SJCRH30 (cell line): ENCODE measurements at regions not wholly inside any gene's neighbourhood (a gene's known extent, or its start where the extent isn't known, plus 50 kb on each side); places are given as distances from the start of the nearest gene placed in this dataset.

ENCODE experiments used
- DNase-seq, 2 experiments: peaks; one replicate each; pipeline ENCODE4 v3.0.0-alpha.2; 2015 to 2020
- H3K27ac ChIP-seq: fragments of 250-450 bp; sonication (Bioruptor Pico); 2 replicates; pipeline ENCODE4 v1.5.1; 2020; ENCODE audit warnings: mild to moderate bottlenecking, moderate library complexity
- H3K27me3 ChIP-seq: fragments of 250-450 bp; sonication (Bioruptor Pico); 2 replicates; pipeline ENCODE4 v1.5.1; 2020; ENCODE audit warnings: mild to moderate bottlenecking, moderate library complexity
- H3K36me3 ChIP-seq: fragments of 250-450 bp; sonication (Bioruptor Pico); 2 replicates; pipeline ENCODE4 v1.5.1; 2020; ENCODE audit warnings: mild to moderate bottlenecking, moderate library complexity
- H3K4me1 ChIP-seq: fragments of 250-450 bp; sonication (Bioruptor Pico); 2 replicates; pipeline ENCODE4 v1.5.1; 2020; ENCODE audit warnings: mild to moderate bottlenecking, moderate library complexity
- H3K4me3 ChIP-seq: fragments of 250-450 bp; sonication (Bioruptor Pico); 2 replicates; pipeline ENCODE4 v1.5.1; 2020; ENCODE audit warnings: mild to moderate bottlenecking, moderate library complexity
- H3K9me3 ChIP-seq: fragments of 250-450 bp; sonication (Bioruptor Pico); replicated peaks from 2 replicates; pipeline ENCODE4 v1.5.1; 2020; ENCODE audit warnings: mild to moderate bottlenecking, moderate library complexity

DNA sequence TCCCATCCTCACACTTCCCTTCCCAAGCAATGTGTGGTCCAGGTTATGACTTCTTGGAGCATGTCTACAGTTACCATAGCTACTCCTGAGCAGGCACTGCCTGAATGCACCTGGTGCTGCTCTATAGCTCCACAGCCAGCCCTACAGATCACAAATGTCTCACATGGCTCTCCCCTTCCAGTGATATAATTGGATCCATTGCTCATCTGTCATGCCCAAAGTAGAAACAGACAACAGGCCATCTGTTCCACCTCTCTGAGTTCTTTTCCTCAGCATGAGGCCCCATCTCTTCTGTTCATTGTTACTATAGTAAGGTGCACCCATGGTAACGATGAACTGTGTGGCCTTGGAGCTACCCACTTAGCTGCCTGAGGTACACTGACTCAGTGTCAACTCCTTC is 320.3 kb upstream of the ZC3H12C start:
- no peaks in the 10 kb centered on the region for H3K36me3 ChIP-seq
- DNase-seq, result no peak
- H3K27me3 ChIP-seq, result no peaks in the 10 kb centered on the region

DNA sequence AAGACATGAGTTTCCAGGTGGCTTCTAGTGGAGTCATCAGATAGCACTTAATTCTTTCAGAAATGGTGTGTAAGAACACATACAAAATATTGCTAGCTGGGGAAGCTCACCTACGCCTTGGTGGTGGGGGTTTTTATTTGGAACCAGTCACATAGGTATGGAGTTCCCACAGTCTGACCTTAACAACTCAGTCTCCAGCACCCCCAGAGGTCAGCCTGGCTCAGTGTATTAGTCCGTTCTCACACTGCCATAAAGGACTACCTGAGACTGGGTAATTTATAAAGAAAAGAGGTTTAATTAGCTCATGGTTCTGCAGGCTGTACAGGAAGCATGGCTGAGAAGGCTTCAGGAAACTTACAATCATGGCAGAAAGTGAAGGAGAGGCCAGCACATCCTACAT is 317.5 kb upstream of the ZC3H12C start:
- Histone ChIP-seq H3K4me1 (no peaks in the 10 kb centered on the region), H3K27me3 (no peaks in the 10 kb centered on the region), H3K27ac (no peak overlapping the region), H3K4me3 (no peak overlapping the region), H3K9me3 (no peaks in the 10 kb centered on the region), H3K36me3 (no peaks in the 10 kb centered on the region)
- DNase-seq, result no peak

More for the DNA sequence above, 320.3 kb upstream of the ZC3H12C start:
- H3K27ac ChIP-seq, result no peak overlapping the region
- H3K4me3 ChIP-seq, result no peak overlapping the region
- H3K9me3 ChIP-seq, result no peaks in the 10 kb centered on the region
- no peaks in the 10 kb centered on the region for H3K4me1 ChIP-seq

DNA sequence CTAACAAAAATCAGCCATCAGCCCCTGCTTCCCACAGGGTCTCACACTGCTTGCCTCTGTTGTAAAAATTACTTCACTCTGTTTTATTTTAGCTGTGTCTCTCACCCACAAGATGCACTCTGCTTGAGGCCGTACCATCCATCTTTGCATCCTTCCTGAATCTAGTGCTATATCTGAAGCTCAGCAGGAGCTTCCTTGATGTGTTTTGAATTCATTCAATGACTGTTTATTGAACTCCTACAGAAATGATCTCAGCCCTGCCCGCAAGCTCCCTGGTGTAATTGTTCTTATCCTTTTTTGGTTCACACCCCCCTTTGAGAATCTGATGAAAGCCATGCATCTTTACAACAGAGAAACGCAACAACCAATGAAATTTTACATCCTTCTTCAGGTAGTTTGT is 310.2 kb upstream of the ZC3H12C start:
- H3K4me1 ChIP-seq, result no peaks in the 10 kb centered on the region
- H3K9me3 ChIP-seq, result no peaks in the 10 kb centered on the region
- H3K4me3 ChIP-seq, result no peak overlapping the region
- DNase-seq, result no peak
- H3K27ac ChIP-seq, result no peak overlapping the region
- H3K36me3 ChIP-seq, result no peaks in the 10 kb centered on the region
- no peaks in the 10 kb centered on the region for H3K27me3 ChIP-seq

DNA sequence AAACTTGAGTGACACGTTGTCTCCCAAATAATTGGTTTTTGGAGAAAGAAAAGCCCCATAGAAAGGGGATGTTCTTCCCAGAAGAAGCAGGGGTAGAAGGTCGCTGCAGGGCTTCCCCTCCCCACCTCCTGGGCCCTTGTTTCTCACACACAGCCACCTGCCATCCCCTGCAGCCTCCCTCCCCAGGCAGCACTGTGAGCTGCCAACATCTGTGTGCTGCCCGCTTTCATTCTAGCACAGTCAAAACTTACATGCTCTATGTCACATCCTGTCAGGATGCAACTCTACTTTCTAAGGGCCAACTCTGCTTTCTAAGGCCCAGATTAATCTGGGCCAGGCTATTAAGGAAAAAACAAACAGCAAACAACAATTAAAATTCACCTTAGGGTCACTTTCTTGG is 309.4 kb upstream of the ZC3H12C start:
- Histone ChIP-seq H3K4me1 (no peaks in the 10 kb centered on the region), H3K36me3 (no peaks in the 10 kb centered on the region)
- DNase-seq, result no peak

DNA sequence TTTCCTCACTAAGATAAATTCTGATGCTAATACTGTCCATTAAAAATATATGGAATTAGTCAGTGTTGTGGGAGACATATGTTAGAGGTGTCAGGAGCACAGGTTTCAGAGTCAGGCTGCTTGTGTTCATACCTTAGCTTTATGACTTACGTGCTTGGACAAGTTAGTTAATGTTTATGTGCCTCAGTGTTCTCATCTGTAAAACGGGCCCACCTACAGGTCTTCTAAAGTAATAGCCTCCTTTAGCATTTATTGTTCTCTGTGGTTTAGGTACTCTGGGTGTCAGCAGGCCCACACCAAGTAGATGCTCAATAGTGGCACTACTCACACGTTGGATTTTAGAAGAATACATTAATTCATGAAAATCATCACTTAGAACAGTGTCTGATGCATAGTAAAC is 308.7 kb upstream of the ZC3H12C start:
- Histone ChIP-seq H3K4me1 (no peaks in the 10 kb centered on the region), H3K27me3 (no peaks in the 10 kb centered on the region), H3K36me3 (no peaks in the 10 kb centered on the region), H3K27ac (no peak overlapping the region), H3K9me3 (no peaks in the 10 kb centered on the region), H3K4me3 (no peak overlapping the region)
- DNase-seq, result no peak

More for the DNA sequence above, 309.4 kb upstream of the ZC3H12C start:
- Histone ChIP-seq H3K9me3 (no peaks in the 10 kb centered on the region), H3K27me3 (no peaks in the 10 kb centered on the region), H3K4me3 (no peak overlapping the region), H3K27ac (no peak overlapping the region)

DNA sequence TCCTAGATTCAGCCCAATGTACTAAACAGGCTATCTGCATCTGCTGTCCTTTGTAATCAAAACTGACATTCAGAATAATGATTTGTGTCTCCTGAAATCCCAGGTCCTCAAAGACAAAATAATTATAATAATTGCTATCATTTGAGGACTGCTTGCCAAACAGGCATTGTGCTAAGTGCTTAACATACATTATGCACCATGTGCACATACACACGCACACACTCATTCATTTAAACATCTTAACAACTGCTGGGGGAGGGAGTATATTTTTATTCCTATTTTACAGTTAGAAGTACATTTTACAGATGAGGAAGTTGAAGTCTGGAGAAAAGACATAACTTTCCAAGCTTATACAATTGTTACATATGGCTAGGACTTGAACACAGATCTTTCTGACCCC is 308.0 kb upstream of the ZC3H12C start:
- H3K36me3 ChIP-seq, result no peaks in the 10 kb centered on the region
- H3K4me1 ChIP-seq, result no peaks in the 10 kb centered on the region
- DNase-seq, result no peak
- H3K9me3 ChIP-seq, result no peaks in the 10 kb centered on the region
- no peaks in the 10 kb centered on the region for H3K27me3 ChIP-seq
- no peak overlapping the region for H3K4me3 ChIP-seq
- no peak overlapping the region for H3K27ac ChIP-seq

DNA sequence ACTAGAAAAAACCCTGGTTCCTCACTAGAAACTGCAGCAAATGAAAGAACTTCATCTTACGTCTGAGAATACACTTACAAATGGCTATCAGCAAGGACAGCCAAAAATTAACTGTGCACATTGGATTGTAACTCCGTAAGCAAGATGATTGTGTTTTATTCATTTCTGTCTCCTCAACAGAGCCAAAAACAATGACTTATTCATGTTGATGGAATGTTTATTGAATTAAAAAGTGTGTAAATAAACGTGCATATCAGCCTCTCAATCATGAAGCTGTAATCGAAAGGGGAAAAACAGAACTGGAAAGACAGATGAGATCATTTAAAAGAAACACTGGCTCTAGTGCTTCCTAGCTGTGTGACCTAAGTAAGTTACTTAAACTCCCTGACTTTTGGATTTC is 307.5 kb upstream of the ZC3H12C start:
- H3K4me3 ChIP-seq, result no peak overlapping the region
- H3K27me3 ChIP-seq, result no peaks in the 10 kb centered on the region
- no peak overlapping the region for H3K27ac ChIP-seq
- no peaks in the 10 kb centered on the region for H3K36me3 ChIP-seq
- no peaks in the 10 kb centered on the region for H3K9me3 ChIP-seq
- no peak for DNase-seq
- H3K4me1 ChIP-seq, result no peaks in the 10 kb centered on the region

DNA sequence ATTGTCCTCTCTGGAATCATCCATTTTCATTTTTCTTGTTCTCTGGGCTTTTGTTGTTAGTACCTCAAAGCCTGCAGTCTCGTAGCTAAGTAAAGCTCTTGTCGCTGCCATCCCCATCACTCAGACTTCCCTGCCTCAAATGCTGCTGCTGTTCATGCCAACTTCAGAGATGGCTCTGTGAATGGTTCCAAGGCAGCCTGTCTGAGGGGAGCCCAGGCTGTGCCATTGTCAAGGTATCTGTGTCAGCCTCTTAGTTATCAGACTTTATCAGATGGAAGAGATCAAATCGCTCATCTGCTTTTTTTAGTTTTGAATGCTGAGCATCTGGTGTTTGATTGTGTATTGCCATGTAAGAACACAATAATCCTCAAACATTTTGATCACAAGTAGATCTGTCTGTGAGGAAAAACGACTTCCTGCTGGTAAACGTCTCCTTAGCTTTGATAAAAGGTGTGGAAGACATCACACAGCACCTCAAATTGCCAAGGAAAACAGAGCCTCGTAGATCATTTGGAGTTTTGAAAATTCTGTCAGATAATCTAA is 304.2 kb upstream of the ZC3H12C start:
- H3K36me3 ChIP-seq, result no peaks in the 10 kb centered on the region
- DNase-seq, result no peak
- no peaks in the 10 kb centered on the region for H3K9me3 ChIP-seq
- H3K4me3 ChIP-seq, result no peak overlapping the region
- no peak overlapping the region for H3K27ac ChIP-seq
- no peaks in the 10 kb centered on the region for H3K4me1 ChIP-seq
- no peaks in the 10 kb centered on the region for H3K27me3 ChIP-seq

DNA sequence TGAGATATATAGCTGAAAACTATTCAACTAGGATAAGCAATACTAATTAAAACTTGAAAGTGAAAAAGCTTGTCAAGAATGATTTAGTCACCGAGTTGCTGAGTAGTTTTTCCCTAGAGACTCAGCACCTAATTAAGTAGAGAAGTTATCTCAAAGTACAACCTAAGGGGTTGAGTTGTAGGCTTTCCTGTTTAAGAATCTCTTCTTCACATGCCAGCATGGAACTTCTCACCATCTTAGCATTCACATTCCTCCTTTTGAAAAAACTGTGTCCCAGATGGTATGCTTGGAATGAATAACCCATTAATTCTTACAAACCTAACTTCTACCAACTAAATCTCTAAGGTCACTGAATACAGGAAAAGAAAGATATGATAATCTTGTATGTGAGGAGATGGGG is 303.3 kb upstream of the ZC3H12C start:
- Histone ChIP-seq H3K27me3 (no peaks in the 10 kb centered on the region), H3K4me3 (no peak overlapping the region), H3K4me1 (no peaks in the 10 kb centered on the region), H3K27ac (no peak overlapping the region), H3K36me3 (no peaks in the 10 kb centered on the region), H3K9me3 (no peaks in the 10 kb centered on the region)
- DNase-seq, result no peak

DNA sequence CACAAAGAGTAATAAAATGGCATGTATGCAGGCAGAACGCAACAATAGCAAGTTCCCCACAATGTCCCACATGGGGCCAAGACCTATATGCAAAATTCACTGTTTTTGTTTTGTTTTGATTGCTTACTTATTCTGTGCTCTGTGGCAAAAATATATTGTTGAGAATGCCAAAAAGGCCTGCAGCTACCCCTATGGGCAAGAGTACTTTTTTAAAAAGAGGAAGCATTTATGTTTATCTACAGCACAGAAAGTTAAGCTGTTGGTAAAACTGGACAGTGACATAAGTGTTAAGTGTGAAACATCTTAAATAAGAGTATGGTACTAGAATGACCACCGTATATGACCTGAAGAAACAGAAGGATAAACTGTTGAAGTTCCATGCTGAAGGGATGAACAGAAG is 301.9 kb upstream of the ZC3H12C start:
- no peaks in the 10 kb centered on the region for H3K27me3 ChIP-seq
- H3K36me3 ChIP-seq, result no peaks in the 10 kb centered on the region
- H3K27ac ChIP-seq, result no peak overlapping the region
- no peak overlapping the region for H3K4me3 ChIP-seq
- no peak for DNase-seq
- H3K9me3 ChIP-seq, result no peaks in the 10 kb centered on the region
- no peaks in the 10 kb centered on the region for H3K4me1 ChIP-seq

DNA sequence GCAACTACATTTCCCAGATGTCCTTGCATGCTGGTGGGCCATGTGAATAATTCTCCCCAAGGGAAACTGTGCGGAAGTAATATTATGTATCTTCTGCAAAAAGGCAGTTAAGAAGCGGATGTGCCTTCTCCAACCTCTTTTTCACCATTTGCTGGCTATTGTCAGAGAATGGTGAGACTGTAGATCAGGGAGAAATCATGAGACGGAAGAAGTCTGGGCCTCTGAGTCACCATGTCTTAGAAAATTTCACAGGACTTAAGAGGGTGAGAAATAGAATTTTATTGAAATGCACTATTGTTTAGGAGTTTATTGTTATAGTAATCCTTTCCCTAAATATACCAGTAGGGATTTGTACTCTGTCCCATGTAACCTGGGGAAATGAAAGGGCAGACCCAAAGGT is 298.7 kb upstream of the ZC3H12C start:
- Histone ChIP-seq H3K36me3 (no peaks in the 10 kb centered on the region), H3K4me3 (no peak overlapping the region), H3K27ac (no peak overlapping the region), H3K27me3 (no peaks in the 10 kb centered on the region), H3K9me3 (no peaks in the 10 kb centered on the region), H3K4me1 (no peaks in the 10 kb centered on the region)
- DNase-seq, result no peak

DNA sequence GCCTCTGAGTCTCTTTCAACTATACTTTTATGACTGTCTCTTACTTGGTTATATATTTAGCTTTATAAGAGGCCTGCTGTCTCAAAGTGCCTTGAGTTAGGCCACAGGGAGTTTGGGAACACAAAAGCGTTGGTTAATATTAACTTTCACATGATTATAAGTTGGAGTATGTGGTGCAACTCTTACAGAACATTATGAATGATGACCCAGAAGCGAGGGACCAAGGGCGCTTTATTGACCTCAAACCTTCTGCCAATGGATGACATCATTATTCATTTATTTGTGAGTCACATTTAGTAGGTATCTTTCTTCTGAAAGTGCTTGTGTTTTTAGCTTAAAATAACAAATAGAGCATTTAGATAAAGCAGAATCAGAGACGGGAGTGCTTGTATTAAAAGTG is 298.0 kb upstream of the ZC3H12C start:
- H3K36me3 ChIP-seq, result no peaks in the 10 kb centered on the region
- H3K9me3 ChIP-seq, result no peaks in the 10 kb centered on the region
- DNase-seq, result no peak
- H3K27ac ChIP-seq, result no peak overlapping the region
- H3K27me3 ChIP-seq, result no peaks in the 10 kb centered on the region
- H3K4me1 ChIP-seq, result no peaks in the 10 kb centered on the region
- no peak overlapping the region for H3K4me3 ChIP-seq

DNA sequence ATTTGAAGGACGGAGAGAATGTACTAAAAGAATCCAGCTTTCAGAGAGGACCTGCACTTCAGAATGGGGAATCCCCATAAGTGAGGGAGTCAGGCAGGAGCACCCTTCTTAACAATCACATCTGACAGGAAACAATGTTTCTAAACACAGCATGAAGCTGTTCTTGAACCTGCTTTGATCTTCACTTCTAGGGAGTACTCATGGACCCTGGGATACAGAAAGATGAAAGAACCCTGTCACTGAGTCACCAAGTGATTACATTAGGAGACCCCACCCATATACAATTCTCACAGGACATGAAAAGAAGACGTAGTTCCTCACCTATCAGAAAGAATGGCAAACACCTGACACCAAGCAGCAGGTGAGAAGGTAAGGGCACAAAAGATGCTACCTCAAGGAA is 296.9 kb upstream of the ZC3H12C start:
- no peak for DNase-seq
- no peak overlapping the region for H3K27ac ChIP-seq
- H3K4me1 ChIP-seq, result no peaks in the 10 kb centered on the region
- no peaks in the 10 kb centered on the region for H3K36me3 ChIP-seq
- H3K27me3 ChIP-seq, result no peaks in the 10 kb centered on the region
- H3K4me3 ChIP-seq, result no peak overlapping the region
- no peaks in the 10 kb centered on the region for H3K9me3 ChIP-seq

DNA sequence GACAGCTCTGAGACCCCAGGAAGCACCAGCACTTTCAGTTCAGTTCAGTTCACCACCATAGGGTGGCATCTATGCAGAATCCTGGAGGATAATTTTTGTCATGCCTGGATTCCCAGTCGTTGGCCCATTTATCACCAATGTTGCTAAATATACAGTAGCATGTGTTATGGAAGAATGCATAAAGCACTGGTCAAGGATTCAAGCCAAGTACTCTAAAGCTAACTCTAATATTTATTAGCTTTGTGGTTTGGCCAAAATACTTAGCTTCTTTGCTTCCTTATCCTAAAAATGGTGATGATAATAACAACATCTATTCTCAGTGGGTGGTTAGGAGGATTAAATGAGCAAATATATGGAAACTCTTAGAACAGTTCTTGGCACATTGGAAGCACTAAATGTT is 294.7 kb upstream of the ZC3H12C start:
- H3K4me3 ChIP-seq, result no peak overlapping the region
- H3K27ac ChIP-seq, result no peak overlapping the region
- no peaks in the 10 kb centered on the region for H3K4me1 ChIP-seq
- H3K36me3 ChIP-seq, result no peaks in the 10 kb centered on the region
- no peaks in the 10 kb centered on the region for H3K9me3 ChIP-seq
- DNase-seq, result no peak
- no peaks in the 10 kb centered on the region for H3K27me3 ChIP-seq

DNA sequence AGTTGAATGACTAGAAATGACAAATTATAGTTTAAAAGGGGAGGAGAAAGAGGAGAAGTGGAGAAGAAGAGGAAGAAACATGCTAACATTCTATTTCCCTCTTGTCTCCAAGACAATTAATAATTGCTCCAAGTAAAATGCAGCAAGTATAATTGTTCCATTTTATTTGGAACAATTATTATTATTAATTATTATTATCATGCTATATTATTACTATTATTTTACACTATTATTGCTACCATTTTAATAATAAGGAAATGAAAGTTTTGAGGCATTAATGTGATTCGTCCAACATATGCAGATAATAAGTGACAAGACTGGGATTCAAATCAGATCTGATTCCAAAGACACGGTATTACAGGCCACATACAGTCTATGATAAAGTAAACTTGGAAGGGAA is 293.6 kb upstream of the ZC3H12C start:
- H3K9me3 ChIP-seq, result no peaks in the 10 kb centered on the region
- no peak overlapping the region for H3K27ac ChIP-seq
- no peak for DNase-seq
- H3K4me1 ChIP-seq, result no peaks in the 10 kb centered on the region
- H3K27me3 ChIP-seq, result no peaks in the 10 kb centered on the region
- H3K36me3 ChIP-seq, result no peaks in the 10 kb centered on the region
- H3K4me3 ChIP-seq, result no peak overlapping the region

DNA sequence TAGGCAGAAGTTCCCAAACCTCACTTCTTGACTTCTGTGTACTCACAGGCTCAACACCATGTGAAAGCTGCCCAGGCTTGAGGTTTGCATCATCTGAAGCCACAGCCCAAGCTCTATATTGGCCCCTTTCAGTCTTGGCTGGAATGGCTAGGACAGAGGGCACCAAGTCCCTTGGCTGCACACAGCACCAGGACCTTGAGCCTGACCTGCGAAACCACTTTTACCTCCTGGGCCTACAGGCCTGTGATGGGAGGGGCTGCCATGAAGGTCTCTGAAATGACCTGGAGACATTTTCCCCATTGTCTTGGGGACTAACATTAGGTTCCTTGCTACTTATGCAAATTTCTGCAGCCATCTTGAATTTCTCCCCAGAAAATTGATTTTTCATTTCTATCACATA is 288.3 kb upstream of the ZC3H12C start:
- H3K4me3 ChIP-seq, result no peak overlapping the region
- no peaks in the 10 kb centered on the region for H3K9me3 ChIP-seq
- no peaks in the 10 kb centered on the region for H3K4me1 ChIP-seq
- no peaks in the 10 kb centered on the region for H3K36me3 ChIP-seq
- no peak for DNase-seq
- no peak overlapping the region for H3K27ac ChIP-seq
- H3K27me3 ChIP-seq, result no peaks in the 10 kb centered on the region

DNA sequence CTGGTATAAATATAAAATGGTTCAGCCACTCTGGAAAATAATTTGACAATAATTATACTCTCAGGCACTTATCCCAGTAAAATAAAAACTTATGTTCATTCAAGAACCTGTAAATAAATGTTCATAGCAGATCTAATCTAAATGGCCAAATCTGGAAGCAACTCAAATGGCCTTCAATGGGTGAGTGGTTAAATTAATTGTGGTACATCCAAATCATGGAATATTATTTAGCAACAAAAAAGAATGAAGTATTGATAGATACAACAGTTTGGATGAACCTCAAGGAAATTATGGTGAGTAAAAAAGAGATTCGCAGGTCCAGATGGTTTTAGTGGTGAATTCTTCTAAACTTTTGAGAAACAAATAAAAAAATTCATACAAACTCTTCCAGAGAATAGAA is 287.0 kb upstream of the ZC3H12C start:
- H3K36me3 ChIP-seq, result no peaks in the 10 kb centered on the region
- no peaks in the 10 kb centered on the region for H3K27me3 ChIP-seq
- no peak overlapping the region for H3K4me3 ChIP-seq
- no peak overlapping the region for H3K27ac ChIP-seq
- DNase-seq, result no peak
- H3K9me3 ChIP-seq, result no peaks in the 10 kb centered on the region
- no peaks in the 10 kb centered on the region for H3K4me1 ChIP-seq
